ENCODE measurements at regions not wholly inside any gene's neighbourhood (a gene's known extent, or its start where the extent isn't known, plus 50 kb on each side); places are given as distances from the start of the nearest gene placed in this dataset.

- Histone ChIP-seq H3K27ac (ENCODE audit: low read depth in 2 of 2, low read length in 2 of 2) (no peak overlapping the region), H3K27me3 (ENCODE audit: control insufficient read depth, insufficient read depth, low read length) (no peaks in the 10 kb centered on the region), H3K4me1 (ENCODE audit: control insufficient read depth in 2 of 3, insufficient read depth in 2 of 3, low read depth in 1 of 3, low read length in 3 of 3) (no peaks in the 10 kb centered on the region), H3K9ac (ENCODE audit: low read length in 3 of 3) (no peak overlapping the region), H3K4me3 (ENCODE audit: low read length in 3 of 3) (no peak overlapping the region), H3K9me3 (ENCODE audit: control insufficient read depth in 2 of 3, insufficient read depth in 1 of 3, low read length in 3 of 3) (no peaks in the 10 kb centered on the region), H3K36me3 (ENCODE audit: control insufficient read depth in 2 of 3, insufficient read depth in 3 of 3, low read length in 3 of 3) (no peaks in the 10 kb centered on the region)
- DNase-seq (peak in 1 of 5 donors; percentile 15), FAIRE-seq (no peak)
- intact Hi-C loops (cut with DNase I) = no loop called here
- TF ChIP-seq, protein P1, sequence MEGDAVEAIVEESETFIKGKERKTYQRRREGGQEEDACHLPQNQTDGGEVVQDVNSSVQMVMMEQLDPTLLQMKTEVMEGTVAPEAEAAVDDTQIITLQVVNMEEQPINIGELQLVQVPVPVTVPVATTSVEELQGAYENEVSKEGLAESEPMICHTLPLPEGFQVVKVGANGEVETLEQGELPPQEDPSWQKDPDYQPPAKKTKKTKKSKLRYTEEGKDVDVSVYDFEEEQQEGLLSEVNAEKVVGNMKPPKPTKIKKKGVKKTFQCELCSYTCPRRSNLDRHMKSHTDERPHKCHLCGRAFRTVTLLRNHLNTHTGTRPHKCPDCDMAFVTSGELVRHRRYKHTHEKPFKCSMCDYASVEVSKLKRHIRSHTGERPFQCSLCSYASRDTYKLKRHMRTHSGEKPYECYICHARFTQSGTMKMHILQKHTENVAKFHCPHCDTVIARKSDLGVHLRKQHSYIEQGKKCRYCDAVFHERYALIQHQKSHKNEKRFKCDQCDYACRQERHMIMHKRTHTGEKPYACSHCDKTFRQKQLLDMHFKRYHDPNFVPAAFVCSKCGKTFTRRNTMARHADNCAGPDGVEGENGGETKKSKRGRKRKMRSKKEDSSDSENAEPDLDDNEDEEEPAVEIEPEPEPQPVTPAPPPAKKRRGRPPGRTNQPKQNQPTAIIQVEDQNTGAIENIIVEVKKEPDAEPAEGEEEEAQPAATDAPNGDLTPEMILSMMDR (IDR thresholded peaks at IDR 0.05; ENCODE audit: borderline replicate concordance, extremely low read depth, insufficient read depth) = no peak
Measured at GRCh38 chr3:148204131-148204530, 493.6 kb upstream of the AGTR1 start.

GRCh38 chr3:148205977-148206376, 491.7 kb upstream of the AGTR1 start:
- no peaks in the 10 kb centered on the region for H3K36me3 ChIP-seq (ENCODE audit: control insufficient read depth in 2 of 3, insufficient read depth in 3 of 3, low read length in 3 of 3)
- DNase-seq = no peak

GRCh38 chr3:148206446-148206845, 491.3 kb upstream of the AGTR1 start:
- H3K9me3 ChIP-seq (ENCODE audit: control insufficient read depth in 2 of 3, insufficient read depth in 1 of 3, low read length in 3 of 3) = no peaks in the 10 kb centered on the region
- H3K4me3 ChIP-seq (ENCODE audit: low read length in 3 of 3) = no peak overlapping the region
- FAIRE-seq = no peak
- no peaks in the 10 kb centered on the region for H3K4me1 ChIP-seq (ENCODE audit: control insufficient read depth in 2 of 3, insufficient read depth in 2 of 3, low read depth in 1 of 3, low read length in 3 of 3)
- intact Hi-C loops (cut with DNase I) = no loop called here
- no peak overlapping the region for H3K9ac ChIP-seq (ENCODE audit: low read length in 3 of 3)
- no peaks in the 10 kb centered on the region for H3K36me3 ChIP-seq (ENCODE audit: control insufficient read depth in 2 of 3, insufficient read depth in 3 of 3, low read length in 3 of 3)
- DNase-seq = no peak
- H3K27me3 ChIP-seq (ENCODE audit: control insufficient read depth, insufficient read depth, low read length) = no peaks in the 10 kb centered on the region
- TF ChIP-seq, protein P1 (IDR thresholded peaks at IDR 0.05; ENCODE audit: borderline replicate concordance, extremely low read depth, insufficient read depth) = no peak
- no peak overlapping the region for H3K27ac ChIP-seq (ENCODE audit: low read depth in 2 of 2, low read length in 2 of 2)

More at GRCh38 chr3:148205977-148206376, 491.7 kb upstream of the AGTR1 start:
- H3K4me3 ChIP-seq (ENCODE audit: low read length in 3 of 3) = no peak overlapping the region
- no peak for FAIRE-seq
- H3K4me1 ChIP-seq (ENCODE audit: control insufficient read depth in 2 of 3, insufficient read depth in 2 of 3, low read depth in 1 of 3, low read length in 3 of 3) = no peaks in the 10 kb centered on the region
- intact Hi-C loops (cut with DNase I) = no loop called here
- no peak overlapping the region for H3K27ac ChIP-seq (ENCODE audit: low read depth in 2 of 2, low read length in 2 of 2)
- no peaks in the 10 kb centered on the region for H3K9me3 ChIP-seq (ENCODE audit: control insufficient read depth in 2 of 3, insufficient read depth in 1 of 3, low read length in 3 of 3)
- H3K27me3 ChIP-seq (ENCODE audit: control insufficient read depth, insufficient read depth, low read length) = no peaks in the 10 kb centered on the region
- H3K9ac ChIP-seq (ENCODE audit: low read length in 3 of 3) = no peak overlapping the region
- TF ChIP-seq, protein P1 (IDR thresholded peaks at IDR 0.05; ENCODE audit: borderline replicate concordance, extremely low read depth, insufficient read depth) = no peak

DNA sequence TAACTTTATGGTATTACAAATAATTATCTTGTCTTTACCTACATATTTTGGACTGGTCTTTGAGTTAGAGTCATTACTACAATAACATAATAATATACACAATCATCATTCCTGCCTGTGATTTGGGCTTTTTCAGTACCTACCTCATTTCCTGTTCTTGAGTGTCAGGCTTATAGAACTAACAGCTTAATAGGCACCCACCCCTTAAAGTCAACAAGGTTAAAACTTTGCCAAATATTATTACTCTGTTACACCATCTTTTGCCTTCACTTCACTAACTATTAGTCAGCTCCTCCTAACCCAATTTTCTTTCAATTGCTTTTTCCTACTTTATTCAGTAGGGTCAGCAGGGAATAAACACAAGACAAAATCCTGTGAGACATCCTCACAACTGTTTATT, 488.7 kb upstream of the AGTR1 start:
- FAIRE-seq (no peak), DNase-seq (no peak)
- H3K9me3 ChIP-seq (ENCODE audit: control insufficient read depth in 2 of 3, insufficient read depth in 1 of 3, low read length in 3 of 3) = no peaks in the 10 kb centered on the region
- H3K4me3 ChIP-seq (ENCODE audit: low read length in 3 of 3) = no peak overlapping the region
- TF ChIP-seq, protein P1 (IDR thresholded peaks at IDR 0.05; ENCODE audit: borderline replicate concordance, extremely low read depth, insufficient read depth) = no peak
- no peaks in the 10 kb centered on the region for H3K36me3 ChIP-seq (ENCODE audit: control insufficient read depth in 2 of 3, insufficient read depth in 3 of 3, low read length in 3 of 3)
- intact Hi-C loops (cut with DNase I) = no loop called here
- H3K4me1 ChIP-seq (ENCODE audit: control insufficient read depth in 2 of 3, insufficient read depth in 2 of 3, low read depth in 1 of 3, low read length in 3 of 3) = no peaks in the 10 kb centered on the region
- no peak overlapping the region for H3K27ac ChIP-seq (ENCODE audit: low read depth in 2 of 2, low read length in 2 of 2)
- H3K9ac ChIP-seq (ENCODE audit: low read length in 3 of 3) = no peak overlapping the region
- no peaks in the 10 kb centered on the region for H3K27me3 ChIP-seq (ENCODE audit: control insufficient read depth, insufficient read depth, low read length)
